Lung (tissue), 11 donors: ENCODE measurements at regions not wholly inside any gene's neighbourhood (a gene's known extent, or its start where the extent isn't known, plus 50 kb on each side); places are given as distances from the start of the nearest gene placed in this dataset.

Experiments
- ATAC-seq: fragments of 200-7000 bp; cut with Tn5 transposase; one replicate; pipeline ENCODE4 v1.9.1; 2020; ENCODE audit warnings: moderate number of reproducible peaks; ENCODE audit not compliant: insufficient read depth, low FRiP score
- DNase-seq, 3 donors: peaks; one replicate each; pipeline ENCODE4 v3.0.0-alpha.2; 2013 to 2017
- H3K27ac ChIP-seq, 2 donors: one replicate each; pipeline ENCODE4 v1.5.1; 2013; ENCODE audit warnings: mild to moderate bottlenecking in 2 of 2, moderate library complexity in 2 of 2, control low read depth in 1 of 2, inconsistent platforms in 1 of 2, low read depth in 1 of 2, low read length in 1 of 2
- H3K27me3 ChIP-seq, 3 donors: one replicate each; pipeline ENCODE4 v1.5.1; 2013; ENCODE audit warnings: low read length in 2 of 3; ENCODE audit not compliant: control insufficient read depth in 3 of 3, insufficient read depth in 3 of 3
- H3K36me3 ChIP-seq, 4 donors: one replicate each; pipeline ENCODE4 v1.5.1; 2013; ENCODE audit warnings: low read length in 4 of 4, mild to moderate bottlenecking in 1 of 4, moderate library complexity in 1 of 4; ENCODE audit not compliant: control insufficient read depth in 4 of 4, insufficient read depth in 4 of 4
- H3K4me1 ChIP-seq, 5 donors: one replicate each; pipeline ENCODE4 v1.5.1; 2013; ENCODE audit warnings: low read length in 5 of 5, mild to moderate bottlenecking in 2 of 5, moderate library complexity in 1 of 5; ENCODE audit not compliant: control insufficient read depth in 5 of 5, insufficient read depth in 5 of 5
- H3K4me3 ChIP-seq: one replicate; pipeline ENCODE4 v1.5.1; 2013; ENCODE audit warnings: mild to moderate bottlenecking, control low read depth, moderate library complexity
- H3K9ac ChIP-seq, 2 donors: one replicate each; pipeline ENCODE4 v1.5.1; 2013; ENCODE audit warnings: low read length in 2 of 2, control low read depth in 1 of 2; ENCODE audit not compliant: insufficient read depth in 1 of 2
- H3K9me3 ChIP-seq, 4 donors: one replicate each; pipeline ENCODE4 v1.5.1; 2013; ENCODE audit warnings: low read length in 3 of 4, mild to moderate bottlenecking in 1 of 4, moderate library complexity in 1 of 4; ENCODE audit not compliant: control insufficient read depth in 4 of 4, insufficient read depth in 3 of 4
- WGBS, 2 donors: extraction: QIAGEN DNeasy Blood & Tissue Kit; methylation state at CpG; one replicate each; pipeline ENCODE4 v1.1.7; 2013; 5-methylcytosine and 5-hydroxymethylcytosine counted together
- TF ChIP-seq, protein P1 (sequence below): IDR thresholded peaks from 2 replicates; pipeline ENCODE4 v1.5.1; 2012; ENCODE audit warnings: mild to moderate bottlenecking; ENCODE audit errors: control extremely low read depth, extremely low read depth
- donor health status: control.
- donor health status: control.
- donor health status: Bipolar disorder and iron deficiency.
- donor health status: healthy.
- donor health status: DM: yes; HTN: yes; CAD: no.

DNA sequence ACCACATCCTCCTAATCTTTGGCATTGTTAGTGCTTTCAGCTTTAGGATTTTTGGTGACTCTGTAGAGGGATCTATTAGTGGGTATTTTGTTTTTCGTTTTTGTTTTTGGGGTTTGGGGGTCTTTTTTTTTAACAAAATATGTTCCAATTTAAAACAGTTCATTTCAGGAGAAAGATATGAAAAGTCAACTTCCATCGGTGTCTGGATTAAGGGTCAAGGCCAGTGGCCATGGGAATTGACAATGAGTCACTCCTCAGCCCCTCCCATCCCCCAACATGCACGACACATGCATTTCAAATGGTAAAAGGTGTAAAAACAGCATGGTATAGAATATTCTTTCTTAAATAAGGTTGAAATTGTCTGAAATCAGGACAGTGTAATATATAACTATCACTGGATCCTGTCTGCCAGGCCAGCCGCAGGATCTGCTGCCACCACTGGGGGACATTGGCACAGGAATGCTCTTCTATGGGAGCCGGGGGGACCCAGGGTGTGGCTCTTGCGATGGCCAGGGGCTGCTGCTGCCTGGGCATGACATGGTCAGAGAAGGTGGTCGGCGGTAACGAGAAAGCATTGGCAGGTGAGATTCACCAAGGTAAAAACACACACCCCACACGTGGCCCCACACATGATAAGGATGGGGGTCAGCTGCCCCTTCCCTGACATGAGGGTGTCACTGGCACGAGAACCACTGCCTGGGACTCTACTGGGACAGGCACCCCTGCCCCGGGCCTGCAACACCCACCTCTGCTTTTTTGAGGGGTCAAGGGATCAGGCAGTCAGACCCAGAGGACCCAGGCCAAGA is 126.2 kb upstream of the KCTD7 start:
- Histone ChIP-seq H3K36me3 (no peaks in the 10 kb centered on the region), H3K27me3 (peaks cover 0 to 7% (median 0%) of the 10 kb centered on the region in 3 donors)
- no peak for ATAC-seq

DNA sequence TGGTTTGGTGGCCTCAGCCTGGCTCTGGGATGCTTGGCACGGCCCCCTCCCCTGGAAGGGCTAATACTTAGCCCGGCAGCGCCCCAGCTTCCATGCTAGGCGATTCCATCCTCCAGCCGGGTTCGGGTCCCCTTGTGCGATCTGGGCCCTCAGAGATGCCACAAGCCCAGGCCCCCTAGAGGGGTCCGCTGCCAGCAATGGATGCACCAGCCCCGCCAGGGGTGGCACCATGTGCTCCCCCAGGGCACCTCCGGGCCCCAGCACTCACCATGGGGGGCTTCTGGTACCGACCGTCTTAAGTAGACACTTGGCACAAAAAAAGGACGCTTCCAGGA is 125.7 kb upstream of the KCTD7 start:
- WGBS, 2 donors = 85 to 86% methylated on average over 13 of the region's 13 CpGs

More for the DNA sequence above, 126.2 kb upstream of the KCTD7 start:
- Histone ChIP-seq H3K4me3 (no peak overlapping the region), H3K27ac (no peak overlapping the region), H3K9me3 (peaks cover 0 to 7% (median 0%) of the 10 kb centered on the region in 4 donors), H3K4me1 (no peaks in the 10 kb centered on the region), H3K9ac (no peak overlapping the region)
- TF ChIP-seq, protein P1, sequence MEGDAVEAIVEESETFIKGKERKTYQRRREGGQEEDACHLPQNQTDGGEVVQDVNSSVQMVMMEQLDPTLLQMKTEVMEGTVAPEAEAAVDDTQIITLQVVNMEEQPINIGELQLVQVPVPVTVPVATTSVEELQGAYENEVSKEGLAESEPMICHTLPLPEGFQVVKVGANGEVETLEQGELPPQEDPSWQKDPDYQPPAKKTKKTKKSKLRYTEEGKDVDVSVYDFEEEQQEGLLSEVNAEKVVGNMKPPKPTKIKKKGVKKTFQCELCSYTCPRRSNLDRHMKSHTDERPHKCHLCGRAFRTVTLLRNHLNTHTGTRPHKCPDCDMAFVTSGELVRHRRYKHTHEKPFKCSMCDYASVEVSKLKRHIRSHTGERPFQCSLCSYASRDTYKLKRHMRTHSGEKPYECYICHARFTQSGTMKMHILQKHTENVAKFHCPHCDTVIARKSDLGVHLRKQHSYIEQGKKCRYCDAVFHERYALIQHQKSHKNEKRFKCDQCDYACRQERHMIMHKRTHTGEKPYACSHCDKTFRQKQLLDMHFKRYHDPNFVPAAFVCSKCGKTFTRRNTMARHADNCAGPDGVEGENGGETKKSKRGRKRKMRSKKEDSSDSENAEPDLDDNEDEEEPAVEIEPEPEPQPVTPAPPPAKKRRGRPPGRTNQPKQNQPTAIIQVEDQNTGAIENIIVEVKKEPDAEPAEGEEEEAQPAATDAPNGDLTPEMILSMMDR = no peak
- WGBS, 2 donors = 87 to 95% methylated on average over 12 of the region's 12 CpGs
- DNase-seq = no peak

DNA sequence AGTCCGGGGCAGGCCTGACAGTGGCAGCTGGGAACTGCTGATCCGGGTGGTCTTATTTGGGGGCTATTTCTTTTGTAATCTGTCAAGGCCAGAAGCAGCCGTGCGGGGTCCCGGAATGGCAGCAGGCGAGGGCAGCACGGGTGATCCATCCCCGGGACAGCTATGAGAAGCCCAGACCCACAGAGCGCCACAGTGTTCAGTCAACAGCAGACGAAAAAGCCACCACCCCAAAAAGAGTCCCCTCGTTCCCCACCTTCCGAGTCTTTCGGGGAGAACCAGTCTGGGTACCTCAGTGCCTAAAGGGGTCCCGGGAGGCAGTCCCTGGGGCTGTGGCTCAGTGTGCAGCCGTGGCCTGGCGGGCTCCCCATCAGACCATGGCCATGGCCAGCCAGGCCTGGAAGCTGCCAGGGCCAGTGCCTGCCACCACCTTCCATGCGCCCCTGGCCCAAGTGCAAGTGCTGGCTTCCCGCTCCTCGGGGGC is 125.1 kb upstream of the KCTD7 start:
- ATAC-seq = no peak
- Histone ChIP-seq H3K4me3 (no peak overlapping the region), H3K9ac (no peak overlapping the region), H3K36me3 (no peaks in the 10 kb centered on the region), H3K9me3 (peaks cover 0 to 7% (median 0%) of the 10 kb centered on the region in 4 donors), H3K27ac (no peak overlapping the region), H3K4me1 (no peaks in the 10 kb centered on the region), H3K27me3 (peaks cover 0 to 8% (median 0%) of the 10 kb centered on the region in 3 donors)
- no peak for DNase-seq
- WGBS, 2 donors = 87% methylated on average over 19 of the region's 19 CpGs
- TF ChIP-seq, protein P1 = no peak

More for the DNA sequence above, 125.7 kb upstream of the KCTD7 start:
- no peak for DNase-seq
- TF ChIP-seq, protein P1 = no peak
- Histone ChIP-seq H3K9me3 (peaks cover 0 to 7% (median 0%) of the 10 kb centered on the region in 4 donors), H3K36me3 (no peaks in the 10 kb centered on the region), H3K4me3 (no peak overlapping the region), H3K9ac (no peak overlapping the region), H3K4me1 (no peaks in the 10 kb centered on the region), H3K27ac (no peak overlapping the region), H3K27me3 (peaks cover 0 to 7% (median 0%) of the 10 kb centered on the region in 3 donors)
- ATAC-seq = no peak
